GM18951 (cell line): ENCODE measurements at regions not wholly inside any gene's neighbourhood (a gene's known extent, or its start where the extent isn't known, plus 50 kb on each side); places are given as distances from the start of the nearest gene placed in this dataset.

ENCODE experiments used
- POLR2A ChIP-seq: IDR thresholded peaks from 4 replicates; pipeline ENCODE4 v1.6.1; 2011; ENCODE audit warnings: mild to moderate bottlenecking; ENCODE audit not compliant: insufficient read length, insufficient read depth; ENCODE audit errors: extremely low read depth
- in situ Hi-C: fragments of 300-500 bp; cut with MboI; formaldehyde crosslinking; loops from one replicate; pipeline ENCODE4 v1.12.0; 2022; ENCODE audit warnings: low sequenced_read_pairs, mixed read lengths, inconsistent platforms; ENCODE audit not compliant: unreplicated experiment

DNA sequence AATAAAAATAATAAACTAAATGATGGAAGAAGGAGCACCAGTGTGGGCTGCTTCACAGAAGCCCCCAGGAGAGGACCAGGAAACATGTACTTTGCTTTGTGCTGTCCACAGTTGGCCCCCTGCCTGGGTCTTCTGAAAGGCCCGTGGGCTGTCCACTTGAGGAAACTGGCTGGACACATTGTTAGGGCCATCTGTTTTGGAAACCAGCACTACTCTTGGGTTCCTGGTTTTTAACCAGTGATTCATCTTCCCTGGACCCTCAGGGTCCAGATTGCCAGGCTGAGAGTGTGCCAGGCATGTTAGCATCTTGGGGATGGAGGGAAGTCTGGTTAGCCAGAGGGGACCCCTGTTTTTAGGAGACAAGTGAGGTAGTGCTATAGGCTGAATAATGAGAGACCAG lies 297.2 kb upstream of the C2CD4B start:
- in situ Hi-C loops = no loop called here
- no peak for TF ChIP-seq POLR2A

DNA sequence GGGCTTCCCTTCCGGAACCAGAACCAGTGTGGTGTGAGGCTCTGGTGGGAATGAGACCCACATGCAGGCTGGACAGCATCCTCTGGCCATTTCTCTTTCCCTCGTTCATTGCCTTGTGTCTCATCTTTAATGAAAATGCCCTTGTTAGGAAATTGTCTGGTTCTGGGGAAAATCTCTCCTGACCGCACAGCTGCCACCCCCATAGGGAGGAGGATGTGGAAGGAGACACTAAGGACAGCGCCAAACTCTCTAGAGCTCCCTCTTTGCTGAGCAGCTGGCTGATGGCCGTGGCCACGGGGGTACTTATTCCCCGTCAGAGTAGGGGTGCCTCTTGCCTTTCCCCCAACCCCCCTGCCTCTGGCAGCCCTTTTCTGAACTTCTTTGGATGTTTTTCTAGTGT lies 297.6 kb upstream of the C2CD4B start:
- in situ Hi-C loops = no loop called here
- TF ChIP-seq POLR2A = no peak

DNA sequence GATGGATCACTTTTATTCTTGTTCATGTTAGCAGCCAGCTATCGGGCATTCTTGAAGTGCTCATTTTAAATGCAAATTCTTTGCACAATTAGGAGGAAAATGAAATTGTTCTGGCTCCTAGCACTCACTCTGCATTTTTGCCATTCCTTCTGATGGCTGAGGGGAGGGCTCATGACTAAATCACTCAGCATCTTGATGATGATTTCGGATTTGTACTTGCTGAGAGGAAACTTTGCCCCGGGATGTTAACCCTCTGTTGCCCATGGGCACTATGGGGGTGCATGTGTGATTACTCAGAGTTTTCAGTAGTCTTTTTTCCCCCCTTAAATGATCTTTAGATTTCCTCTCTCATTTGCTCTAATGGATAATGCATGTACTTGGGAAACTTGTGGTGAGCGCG lies 299.6 kb upstream of the C2CD4B start:
- in situ Hi-C loops = no loop called here
- no peak for TF ChIP-seq POLR2A

DNA sequence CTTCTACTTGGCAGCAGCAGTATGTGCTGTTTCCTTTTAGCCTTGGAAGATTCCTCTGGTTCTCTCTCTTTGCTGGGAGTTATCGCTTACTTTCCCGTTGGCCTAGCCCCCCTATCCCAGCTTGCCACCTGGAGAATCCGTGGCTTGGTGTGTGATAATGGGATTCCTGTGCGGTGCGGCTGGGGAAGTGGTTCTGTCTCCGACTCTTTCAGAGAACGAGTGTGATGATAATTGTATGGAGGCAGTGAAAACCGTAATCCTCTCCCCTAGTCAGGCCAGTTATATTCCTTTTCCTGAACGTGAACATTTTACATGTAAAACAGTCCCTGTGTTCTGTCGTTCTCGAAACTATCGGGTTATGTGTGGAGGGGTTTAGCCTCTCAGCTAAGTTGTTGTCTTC lies 300.1 kb upstream of the C2CD4B start:
- in situ Hi-C loops = no loop called here
- TF ChIP-seq POLR2A = no peak

DNA sequence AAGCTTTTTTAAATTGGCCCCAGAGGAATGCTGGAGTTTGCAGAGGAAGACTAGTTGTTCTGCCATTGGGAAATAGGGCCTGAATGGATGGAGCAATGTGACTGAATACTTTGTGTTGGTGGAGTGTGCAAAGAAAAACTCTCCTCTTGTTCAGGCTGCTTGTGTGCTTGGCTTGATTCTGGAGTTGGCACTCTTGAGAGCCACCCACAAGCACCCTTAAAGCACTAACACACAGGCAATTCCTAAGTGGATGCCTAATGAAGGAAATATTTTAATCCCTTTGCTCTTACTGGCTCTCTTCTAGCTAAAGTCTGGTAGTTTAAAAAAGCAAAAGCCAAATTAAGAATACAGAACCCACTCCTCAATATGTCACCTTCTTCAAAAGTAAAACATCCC lies 304.4 kb upstream of the C2CD4B start:
- TF ChIP-seq POLR2A = no peak
- in situ Hi-C loops = no loop called here

DNA sequence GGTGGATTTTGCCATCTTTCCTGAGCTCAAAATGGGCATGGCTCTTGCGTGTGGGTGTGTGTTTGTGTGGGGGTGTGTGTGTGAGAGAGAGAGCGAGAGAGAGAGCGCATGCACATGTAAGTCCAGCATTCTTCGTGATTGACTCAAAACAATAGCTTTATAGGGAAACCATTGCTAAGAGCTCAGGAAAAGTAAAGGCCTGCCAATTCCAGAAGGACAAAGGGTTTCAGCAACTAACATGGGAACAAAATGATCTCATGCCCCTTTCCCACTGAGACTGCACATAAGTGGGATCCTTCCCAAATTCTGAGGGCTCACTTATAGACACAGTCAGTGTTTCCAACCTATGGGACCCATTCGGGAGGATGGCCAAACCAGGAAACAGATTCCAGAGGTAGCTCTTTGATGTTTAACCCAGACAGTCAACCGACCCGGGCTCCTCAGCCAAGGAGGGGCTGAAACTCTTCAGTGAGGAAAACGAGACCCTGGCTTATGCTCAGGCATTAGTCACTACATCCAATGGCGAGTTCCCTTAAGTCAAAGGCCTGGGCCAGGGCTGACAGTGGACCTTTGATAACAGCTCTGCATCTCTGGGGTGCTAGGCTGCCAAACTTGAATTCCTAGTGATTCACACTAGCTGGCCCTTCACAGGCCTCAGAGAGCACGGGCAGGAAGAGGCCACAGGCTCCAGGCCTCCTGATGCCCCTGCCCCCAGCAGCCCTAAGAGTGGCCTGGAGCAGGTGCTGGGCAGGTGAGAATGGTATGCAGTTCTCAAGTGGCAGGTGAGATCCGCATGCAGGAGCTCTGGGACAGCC lies 305.0 kb upstream of the C2CD4B start:
- TF ChIP-seq POLR2A = no peak
- in situ Hi-C loops = no loop called here

DNA sequence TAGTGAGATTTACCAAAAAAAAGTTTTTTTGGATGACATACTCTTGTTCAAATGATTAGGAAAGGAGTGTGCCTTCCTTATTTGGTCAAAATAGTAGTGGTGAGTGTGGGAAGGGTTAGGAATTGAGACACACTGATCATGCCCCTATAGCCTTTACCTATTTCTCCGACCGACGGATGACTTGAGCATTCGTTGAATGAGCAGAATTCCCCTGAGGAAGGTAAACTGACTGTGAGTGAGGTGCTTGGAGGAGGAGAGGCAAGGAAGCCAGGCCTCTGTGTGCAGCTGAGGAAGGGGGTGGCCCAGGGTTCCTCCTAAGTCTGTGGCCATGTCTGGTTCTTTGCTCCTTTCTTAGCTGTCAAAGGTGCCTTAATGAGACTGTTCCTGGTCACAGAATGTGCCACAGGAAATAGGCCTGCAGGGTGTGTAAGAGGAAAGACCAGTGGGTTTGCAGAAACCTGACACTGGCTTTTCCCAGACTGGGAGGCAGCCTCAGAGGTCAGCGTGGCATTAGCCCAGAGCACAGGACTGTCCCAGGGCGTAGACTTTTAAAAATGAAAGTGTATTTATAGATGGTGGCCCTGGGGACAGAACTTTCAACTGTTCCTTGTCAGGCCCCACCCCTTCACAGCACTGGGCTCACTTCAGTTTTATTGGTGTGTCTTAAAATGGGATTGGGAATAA lies 307.7 kb upstream of the C2CD4B start:
- no peak for TF ChIP-seq POLR2A

DNA sequence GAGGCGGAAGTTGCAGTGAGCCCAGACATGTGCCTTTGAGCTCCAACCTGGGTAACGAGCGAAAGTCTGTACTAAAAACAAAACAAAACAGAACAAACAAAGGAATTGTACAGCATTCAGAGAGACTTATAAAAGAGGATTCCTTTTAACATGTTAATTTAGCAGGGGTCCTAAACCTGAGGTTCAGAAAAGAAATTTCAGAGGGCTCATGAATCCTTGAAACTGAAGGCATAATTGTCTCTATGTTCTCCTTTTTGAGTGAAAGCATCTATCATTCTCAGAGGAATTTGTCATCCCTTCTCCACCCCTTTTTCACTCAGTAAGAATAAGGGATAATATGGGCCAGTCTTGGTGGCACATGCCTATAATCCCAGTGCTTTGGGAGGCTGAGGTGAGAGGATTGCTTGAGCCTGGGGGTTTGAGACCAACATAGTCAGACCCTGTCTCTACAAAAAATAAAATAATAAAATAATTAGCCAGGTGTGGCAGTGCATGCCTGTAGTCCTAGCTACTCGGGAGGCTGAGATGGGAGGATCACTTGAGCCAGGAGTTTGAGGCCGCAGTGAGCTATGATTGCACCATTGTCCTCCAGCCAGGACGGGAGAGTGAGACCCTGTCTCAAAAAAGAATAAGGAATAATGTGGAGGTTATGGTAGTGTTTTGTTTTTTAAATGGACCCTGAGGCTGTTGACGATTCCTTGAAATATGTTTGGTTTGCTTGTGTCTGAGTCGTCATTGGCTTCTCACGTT lies 309.1 kb upstream of the C2CD4B start:
- TF ChIP-seq POLR2A = no peak
- in situ Hi-C loops = no loop called here

More for the DNA sequence above, 307.7 kb upstream of the C2CD4B start:
- in situ Hi-C loops = no loop called here

DNA sequence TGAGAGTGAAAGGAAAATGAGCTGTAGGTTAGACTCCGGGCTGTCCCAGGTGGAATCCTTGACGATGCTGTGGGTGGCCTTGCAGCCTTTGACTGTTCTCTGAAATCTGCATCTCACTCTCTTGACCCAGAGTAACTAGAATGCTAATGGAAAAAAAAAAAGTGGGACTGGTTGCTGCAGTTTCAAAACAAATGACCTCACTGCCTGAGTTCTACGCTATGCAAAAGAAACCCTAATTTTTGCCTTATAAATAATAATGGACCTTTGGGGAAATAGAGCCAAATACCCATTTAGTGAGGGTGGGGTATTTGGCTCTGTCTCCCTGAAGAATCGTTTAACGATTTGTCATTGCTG lies 309.7 kb upstream of the C2CD4B start:
- TF ChIP-seq POLR2A = no peak
- in situ Hi-C loops = no loop called here

DNA sequence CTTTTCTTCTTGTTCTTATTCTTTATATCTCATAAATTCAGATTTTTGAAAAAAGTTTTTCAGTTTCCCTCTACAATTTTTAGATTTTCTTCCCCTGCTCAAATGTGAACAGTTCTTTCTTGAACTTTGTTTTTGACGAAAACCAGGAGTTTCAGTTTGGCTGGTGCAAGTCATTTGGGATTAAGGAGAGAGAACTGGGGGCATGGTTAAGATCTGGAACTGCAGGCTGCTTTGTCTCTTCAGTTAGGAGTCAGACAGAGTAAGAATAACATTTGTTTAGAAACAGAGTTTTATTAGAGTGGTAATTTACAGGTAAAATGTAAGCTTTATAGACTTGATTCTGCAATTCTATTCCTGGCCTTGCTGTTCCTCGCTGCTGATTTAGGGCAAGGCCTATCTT lies 310.5 kb upstream of the C2CD4B start:
- no peak for TF ChIP-seq POLR2A
- in situ Hi-C loops = no loop called here

DNA sequence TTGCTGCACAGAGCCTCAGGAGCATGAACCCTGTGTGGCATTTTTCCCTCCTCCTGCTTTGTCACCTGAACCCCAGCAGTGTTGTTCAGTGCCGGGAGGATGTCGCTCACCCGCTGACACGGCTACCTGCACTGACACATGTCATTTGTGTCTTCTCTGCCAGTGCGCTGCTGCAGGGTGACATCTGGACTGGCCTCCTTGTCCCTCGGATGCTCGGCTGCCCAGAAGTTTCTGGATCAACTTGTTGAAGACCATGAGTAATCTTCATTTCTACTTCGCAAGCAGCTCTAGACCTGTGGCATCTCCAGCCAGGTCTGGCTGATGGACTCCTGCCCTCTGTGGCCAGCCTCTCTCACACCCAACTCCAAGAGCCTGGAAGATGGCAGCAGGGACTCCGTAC lies 311.1 kb upstream of the C2CD4B start:
- in situ Hi-C loops = no loop called here
- TF ChIP-seq POLR2A = no peak

DNA sequence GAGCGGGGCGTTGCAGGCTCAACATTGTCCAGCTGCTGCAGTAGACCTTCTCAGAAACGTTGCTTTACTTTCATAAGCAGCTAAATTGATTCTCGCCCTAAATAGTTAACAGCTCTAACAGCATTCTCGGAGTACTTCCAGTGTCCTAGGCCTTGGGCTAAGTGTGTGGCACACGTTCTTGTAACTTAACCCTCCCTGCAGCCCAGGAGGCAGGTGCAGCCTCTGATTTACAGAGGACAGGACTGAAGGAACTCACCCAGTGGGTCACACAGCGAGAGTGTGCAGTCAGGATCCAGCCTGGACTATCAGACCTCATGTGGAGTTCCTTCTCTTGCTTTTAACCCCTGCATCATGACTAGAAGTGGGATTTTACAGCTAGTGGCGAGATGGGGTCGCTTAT lies 312.8 kb upstream of the C2CD4B start:
- in situ Hi-C loops = no loop called here
- no peak for TF ChIP-seq POLR2A

DNA sequence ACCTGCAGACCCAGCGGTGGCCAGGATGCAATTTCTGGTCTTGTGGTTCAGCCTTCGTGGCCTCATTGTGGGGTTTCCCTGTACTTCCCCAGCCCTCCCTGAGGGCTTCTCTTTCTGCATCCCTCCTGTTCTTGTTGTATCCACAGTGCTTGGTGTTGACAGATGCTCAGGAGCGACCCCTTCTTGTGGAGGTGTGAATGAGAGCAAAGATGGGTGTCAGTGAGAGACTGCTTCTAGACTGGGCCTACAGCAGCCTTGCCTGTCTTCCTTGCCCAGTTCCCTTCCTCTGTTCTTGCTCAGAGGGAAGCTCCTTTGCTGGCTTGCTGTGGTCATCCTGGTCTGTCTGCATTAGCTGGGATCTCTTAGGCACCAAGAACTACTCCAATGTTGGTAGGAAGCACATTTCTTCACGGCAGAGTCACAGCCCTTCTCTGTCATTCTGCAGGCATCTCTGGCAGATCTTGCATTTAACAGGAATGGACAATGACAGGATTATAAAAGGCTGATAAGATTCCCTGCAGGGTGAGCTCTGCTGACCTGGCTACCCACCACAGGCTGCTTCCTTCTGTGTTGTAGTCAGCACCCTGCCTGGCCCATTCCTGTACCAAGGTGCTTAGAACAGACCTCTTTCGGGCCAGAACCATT lies 317.8 kb upstream of the C2CD4B start:
- in situ Hi-C loops = no loop called here
- no peak for TF ChIP-seq POLR2A
